GM13977 (cell line): ENCODE measurements at regions not wholly inside any gene's neighbourhood (a gene's known extent, or its start where the extent isn't known, plus 50 kb on each side); places are given as distances from the start of the nearest gene placed in this dataset.

ENCODE experiments used
- DNase-seq: peaks from one replicate; pipeline ENCODE4 v3.0.0; 2012; ENCODE audit warnings: low spot score
- CTCF ChIP-seq: IDR thresholded peaks from 2 replicates; pipeline ENCODE4 v1.5.1; 2012; ENCODE audit warnings: mild to moderate bottlenecking, control low read depth; ENCODE audit not compliant: insufficient read depth; ENCODE audit errors: extremely low read depth, missing control alignments
- in situ Hi-C: fragments of 300-500 bp; cut with MboI; formaldehyde crosslinking; loops from one replicate; pipeline ENCODE4 v1.12.0; 2022; ENCODE audit warnings: low sequenced_read_pairs, low pct_unique_long_range_greater_than_20kb, mixed read lengths, inconsistent platforms; ENCODE audit not compliant: unreplicated experiment

GRCh38 chr20:11849976-11850670, 67.6 kb upstream of the BTBD3 start:
- TF ChIP-seq CTCF: no peak
- no peak for DNase-seq
- in situ Hi-C loops: no loop called here

GRCh38 chr20:11850901-11851300, 66.8 kb upstream of the BTBD3 start:
- TF ChIP-seq CTCF: no peak
- in situ Hi-C loops: no loop called here
- DNase-seq: no peak

- DNase-seq: no peak
- in situ Hi-C loops: no loop called here
- TF ChIP-seq CTCF: no peak
These were observed 66.0 kb upstream of the BTBD3 start for GRCh38 chr20:11851646-11852045.

DNA sequence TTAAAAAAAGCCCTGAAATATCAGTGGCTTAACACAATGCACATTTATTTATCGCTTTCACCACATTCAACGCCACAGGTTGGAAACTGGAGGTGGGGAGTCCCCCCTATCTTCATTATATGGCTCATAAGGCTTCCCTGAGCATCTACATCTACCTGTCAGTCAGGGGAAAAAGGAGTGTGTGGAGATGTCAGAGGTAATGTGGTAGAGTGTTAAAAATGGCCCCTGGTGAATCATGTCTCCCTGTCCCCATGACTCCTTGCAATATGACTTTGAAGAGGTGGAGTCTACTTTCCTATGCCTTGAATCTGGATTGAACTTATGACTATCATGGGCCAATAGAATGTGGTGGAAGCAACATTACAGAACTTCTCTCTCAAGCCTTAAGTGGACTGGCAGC, 65.5 kb upstream of the BTBD3 start:
- TF ChIP-seq CTCF: no peak
- in situ Hi-C loops: no loop called here
- no peak for DNase-seq

DNA sequence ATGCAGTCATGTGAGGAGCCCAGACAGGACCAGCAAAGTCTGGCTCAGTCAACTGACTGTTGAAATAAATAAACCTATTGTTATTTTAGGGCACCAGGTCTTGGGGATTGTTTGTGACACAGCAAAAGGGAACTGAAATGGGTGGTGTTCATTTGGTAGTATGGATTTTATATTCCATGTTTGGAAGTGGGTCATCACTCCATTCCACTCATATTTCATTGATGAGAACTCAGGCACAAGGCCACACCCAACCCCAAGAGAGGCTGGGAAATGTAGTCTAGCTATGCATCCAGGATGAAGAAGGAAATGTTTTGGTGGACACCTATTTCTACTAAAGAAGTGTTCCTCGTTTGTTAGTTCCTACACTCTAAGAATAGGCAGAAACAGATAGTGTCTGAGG, 64.9 kb upstream of the BTBD3 start:
- in situ Hi-C loops: no loop called here
- no peak for DNase-seq
- TF ChIP-seq CTCF: no peak

- TF ChIP-seq CTCF: no peak
- in situ Hi-C loops: no loop called here
- no peak for DNase-seq
These were observed 64.3 kb upstream of the BTBD3 start for GRCh38 chr20:11853359-11853758.
